Uterus (tissue), 3 donors: ENCODE measurements at regions not wholly inside any gene's neighbourhood (a gene's known extent, or its start where the extent isn't known, plus 50 kb on each side); places are given as distances from the start of the nearest gene placed in this dataset.

ENCODE experiments used
- DNase-seq, 2 donors: peaks; one replicate each; pipeline ENCODE4 v3.0.0-alpha.2; 2019 to 2020
- H3K27ac ChIP-seq, 2 donors: fragments of 200-600 bp; sonication (generic); 1 replicate in 1 of 2; 2 replicates in 1 of 2; pipeline ENCODE4 v1.5.1; 2016 to 2018
- H3K27me3 ChIP-seq, 2 donors: fragments of 200-600 bp; sonication (generic); one replicate each; pipeline ENCODE4 v1.5.1; 2018 to 2019; ENCODE audit warnings: control low read depth in 1 of 2
- H3K36me3 ChIP-seq, 2 donors: fragments of 200-600 bp; sonication (generic); one replicate each; pipeline ENCODE4 v1.5.1; 2019; ENCODE audit warnings: control low read depth in 1 of 2
- H3K4me1 ChIP-seq, 2 donors: fragments of 200-600 bp; sonication (generic); one replicate each; pipeline ENCODE4 v1.5.1; 2018 to 2019; ENCODE audit warnings: control low read depth in 1 of 2
- H3K4me3 ChIP-seq, 2 donors: fragments of 200-600 bp; sonication (generic); 1 replicate in 1 of 2; 2 replicates in 1 of 2; pipeline ENCODE4 v1.5.1; 2018 to 2019; ENCODE audit warnings: mild to moderate bottlenecking in 1 of 2
- H3K9me3 ChIP-seq, 2 donors: fragments of 200-600 bp; sonication (generic); one replicate each; pipeline ENCODE4 v1.5.1; 2019; ENCODE audit warnings: control low read depth in 1 of 2
- CTCF ChIP-seq, 4 experiments: fragments of 200-600 bp in 2 of 4; fragments of 450-650 bp in 2 of 4; sonication (generic) in 2 of 4; IDR thresholded peaks; one replicate each; pipeline ENCODE4 v1.5.1; 2016 to 2019; ENCODE audit warnings: antibody characterized with exemption in 4 of 4, mild to moderate bottlenecking in 2 of 4, moderate library complexity in 1 of 4
- POLR2A ChIP-seq, 2 donors: fragments of 450-650 bp; IDR thresholded peaks; one replicate each; pipeline ENCODE4 v1.6.1; 2016; ENCODE audit warnings: antibody characterized with exemption in 2 of 2, mild to moderate bottlenecking in 1 of 2, moderate library complexity in 1 of 2
- intact Hi-C: fragments of 100-400 bp; cut with DNase I; formaldehyde crosslinking; loops from one replicate; pipeline ENCODE4 v1.15.1; 2023; ENCODE audit warnings: low total_unique reads
- donor health status: DM: yes; HTN: yes; CAD: no.

- H3K27me3 ChIP-seq: no peaks in the 10 kb centered on the region
- no peaks in the 10 kb centered on the region for H3K4me1 ChIP-seq
- intact Hi-C loops: no loop called here
- H3K27ac ChIP-seq: no peak overlapping the region
- DNase-seq: no peak
- no peaks in the 10 kb centered on the region for H3K36me3 ChIP-seq
- no peak overlapping the region for H3K4me3 ChIP-seq
- H3K9me3 ChIP-seq: no peaks in the 10 kb centered on the region
- no peak for TF ChIP-seq CTCF (IDR thresholded peaks at IDR 0.05)
- no peak for TF ChIP-seq POLR2A (IDR thresholded peaks at IDR 0.05)
These were observed 142.5 kb upstream of the SP8 start for GRCh38 chr7:20929199-20929598.

DNA sequence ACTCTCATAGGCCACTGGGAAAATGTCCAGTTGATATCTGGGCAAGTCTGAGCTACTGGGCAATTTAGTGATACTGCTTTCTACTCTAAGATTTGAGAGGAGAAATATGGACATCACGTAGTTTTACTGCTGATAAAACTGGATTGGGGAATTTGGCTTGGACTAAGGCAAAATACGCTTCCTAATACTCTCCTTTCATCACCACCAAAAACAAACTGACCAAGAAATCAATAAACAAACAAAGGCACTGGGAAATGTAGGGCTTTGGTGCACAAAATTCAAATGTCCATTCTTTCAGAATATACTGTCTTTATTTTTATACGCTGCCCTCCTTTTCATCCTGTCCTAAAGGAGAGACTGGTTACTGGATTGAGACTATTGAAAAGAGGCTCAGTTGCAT is 145.1 kb upstream of the SP8 start:
- no peaks in the 10 kb centered on the region for H3K36me3 ChIP-seq
- H3K4me3 ChIP-seq: no peak overlapping the region
- intact Hi-C loops: no loop called here
- DNase-seq: no peak
- no peak for TF ChIP-seq CTCF (IDR thresholded peaks at IDR 0.05)
- TF ChIP-seq POLR2A (IDR thresholded peaks at IDR 0.05): no peak
- no peaks in the 10 kb centered on the region for H3K4me1 ChIP-seq
- H3K27ac ChIP-seq: no peak overlapping the region
- no peaks in the 10 kb centered on the region for H3K9me3 ChIP-seq
- no peaks in the 10 kb centered on the region for H3K27me3 ChIP-seq

GRCh38 chr7:20932785-20933527 is 146.3 kb upstream of the SP8 start:
- TF ChIP-seq CTCF (IDR thresholded peaks at IDR 0.05) (no peak), POLR2A (IDR thresholded peaks at IDR 0.05) (no peak)
- intact Hi-C loops: no loop called here
- no peak for DNase-seq
- H3K27ac ChIP-seq: no peak overlapping the region
- no peaks in the 10 kb centered on the region for H3K9me3 ChIP-seq
- H3K27me3 ChIP-seq: no peaks in the 10 kb centered on the region
- no peak overlapping the region for H3K4me3 ChIP-seq
- no peaks in the 10 kb centered on the region for H3K4me1 ChIP-seq
- no peaks in the 10 kb centered on the region for H3K36me3 ChIP-seq

DNA sequence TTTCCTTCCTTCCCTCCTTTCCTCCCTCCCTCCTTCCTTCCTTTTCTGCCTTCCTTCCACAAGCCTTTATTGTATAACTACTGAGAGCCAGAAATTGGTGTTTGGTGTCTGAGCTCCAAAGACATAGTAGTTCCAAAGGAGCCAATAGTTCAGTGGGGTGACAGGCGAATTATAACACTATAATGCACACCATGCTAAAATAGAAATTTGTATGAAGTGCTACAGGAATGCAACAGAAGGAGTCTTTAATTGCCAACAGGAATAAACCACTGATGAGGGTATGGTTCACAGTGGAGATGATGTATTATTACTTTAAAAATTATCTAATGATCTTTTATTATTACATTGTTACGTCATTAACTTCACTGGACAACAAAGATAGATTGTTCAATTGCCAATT is 158.8 kb upstream of the SP8 start:
- no peak for DNase-seq
- no peak for TF ChIP-seq CTCF (IDR thresholded peaks at IDR 0.05)

GRCh38 chr7:20952916-20953315 is 166.2 kb upstream of the SP8 start:
- DNase-seq: no peak
- H3K36me3 ChIP-seq: no peaks in the 10 kb centered on the region
- H3K4me1 ChIP-seq: no peaks in the 10 kb centered on the region
- TF ChIP-seq CTCF (IDR thresholded peaks at IDR 0.05) (no peak), POLR2A (IDR thresholded peaks at IDR 0.05) (no peak)
- no peaks in the 10 kb centered on the region for H3K27me3 ChIP-seq
- H3K27ac ChIP-seq: no peak overlapping the region
- H3K4me3 ChIP-seq: no peak overlapping the region
- no peaks in the 10 kb centered on the region for H3K9me3 ChIP-seq
- intact Hi-C loops: no loop called here

More for the DNA sequence above, 158.8 kb upstream of the SP8 start:
- H3K4me3 ChIP-seq: no peak overlapping the region
- no peak overlapping the region for H3K27ac ChIP-seq
- H3K9me3 ChIP-seq: no peaks in the 10 kb centered on the region
- H3K4me1 ChIP-seq: no peaks in the 10 kb centered on the region
- no peaks in the 10 kb centered on the region for H3K36me3 ChIP-seq
- intact Hi-C loops: no loop called here
- no peaks in the 10 kb centered on the region for H3K27me3 ChIP-seq
